ENCODE measurements at regions not wholly inside any gene's neighbourhood (a gene's known extent, or its start where the extent isn't known, plus 50 kb on each side); places are given as distances from the start of the nearest gene placed in this dataset.

DNA sequence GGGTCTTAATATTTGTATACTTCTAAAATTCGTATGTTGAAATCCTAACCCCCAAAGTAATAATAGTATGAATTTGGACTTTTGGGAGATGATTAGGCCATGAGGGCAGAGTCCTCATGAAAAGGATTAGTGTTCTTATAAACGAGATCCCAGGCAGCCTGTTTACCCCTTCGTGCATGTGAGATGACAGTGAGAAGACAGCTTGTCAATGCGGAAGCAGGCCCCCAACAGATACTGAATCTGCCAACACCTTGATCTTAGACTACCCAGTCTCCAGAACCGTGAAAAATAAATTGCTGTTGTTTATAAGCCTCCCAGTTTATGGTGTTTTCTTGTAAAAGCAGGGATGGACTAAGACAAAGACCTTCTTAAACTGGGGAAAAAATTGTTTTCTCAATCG lies 714.2 kb downstream of the SI start:
- ATAC-seq: no peak
- TF ChIP-seq OSR1 (CRISPR knock-in tag; IDR thresholded peaks at IDR 0.05) (no peak), TOX (CRISPR knock-in tag; IDR thresholded peaks at IDR 0.05; ENCODE audit: borderline replicate concordance) (no peak), ZNF565 (CRISPR knock-in tag; conservative IDR thresholded peaks at IDR 0.05; ENCODE audit: low read depth) (no peak), SNAI2 (CRISPR knock-in tag; IDR thresholded peaks at IDR 0.05) (no peak), ESRRG (CRISPR knock-in tag; IDR thresholded peaks at IDR 0.05) (no peak), TSHZ2 (CRISPR knock-in tag; IDR thresholded peaks at IDR 0.05) (no peak), ZFP3 (CRISPR knock-in tag; IDR thresholded peaks at IDR 0.05) (no peak), RARB (CRISPR knock-in tag; IDR thresholded peaks at IDR 0.05) (no peak)

- ATAC-seq: no peak
- no peak for TF ChIP-seq ISL1 (CRISPR knock-in tag; IDR thresholded peaks at IDR 0.05)
- TF ChIP-seq ZNF8 (CRISPR knock-in tag; IDR thresholded peaks at IDR 0.05): no peak
Observed at GRCh38 chr3:164360738-164361406, 717.4 kb downstream of the SI start.

GRCh38 chr3:164360078-164360578 lies 718.2 kb downstream of the SI start:
- no peak for TF ChIP-seq ZFP3 (CRISPR knock-in tag; IDR thresholded peaks at IDR 0.05)
- no peak for TF ChIP-seq PPARA (CRISPR knock-in tag; IDR thresholded peaks at IDR 0.05; ENCODE audit: borderline replicate concordance)
- TF ChIP-seq PATZ1 (CRISPR knock-in tag; IDR thresholded peaks at IDR 0.05; ENCODE audit: borderline replicate concordance): no peak
- no peak for TF ChIP-seq CSDC2 (CRISPR knock-in tag; IDR thresholded peaks at IDR 0.05)
- no peak for TF ChIP-seq BACH2 (CRISPR knock-in tag; IDR thresholded peaks at IDR 0.05; ENCODE audit: borderline replicate concordance)
- TF ChIP-seq RARB (CRISPR knock-in tag; IDR thresholded peaks at IDR 0.05): no peak
- TF ChIP-seq ZFP30 (CRISPR knock-in tag; IDR thresholded peaks at IDR 0.05): no peak
- TF ChIP-seq ESRRG (CRISPR knock-in tag; IDR thresholded peaks at IDR 0.05): no peak
- TF ChIP-seq, protein P1, sequence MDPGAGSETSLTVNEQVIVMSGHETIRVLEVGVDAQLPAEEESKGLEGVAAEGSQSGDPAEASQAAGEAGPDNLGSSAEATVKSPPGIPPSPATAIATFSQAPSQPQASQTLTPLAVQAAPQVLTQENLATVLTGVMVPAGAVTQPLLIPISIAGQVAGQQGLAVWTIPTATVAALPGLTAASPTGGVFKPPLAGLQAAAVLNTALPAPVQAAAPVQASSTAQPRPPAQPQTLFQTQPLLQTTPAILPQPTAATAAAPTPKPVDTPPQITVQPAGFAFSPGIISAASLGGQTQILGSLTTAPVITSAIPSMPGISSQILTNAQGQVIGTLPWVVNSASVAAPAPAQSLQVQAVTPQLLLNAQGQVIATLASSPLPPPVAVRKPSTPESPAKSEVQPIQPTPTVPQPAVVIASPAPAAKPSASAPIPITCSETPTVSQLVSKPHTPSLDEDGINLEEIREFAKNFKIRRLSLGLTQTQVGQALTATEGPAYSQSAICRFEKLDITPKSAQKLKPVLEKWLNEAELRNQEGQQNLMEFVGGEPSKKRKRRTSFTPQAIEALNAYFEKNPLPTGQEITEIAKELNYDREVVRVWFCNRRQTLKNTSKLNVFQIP (CRISPR knock-in tag; IDR thresholded peaks at IDR 0.05; ENCODE audit: borderline replicate concordance, low read depth): no peak
- no peak for TF ChIP-seq ZNF8 (CRISPR knock-in tag; IDR thresholded peaks at IDR 0.05)
- no peak for ATAC-seq

DNA sequence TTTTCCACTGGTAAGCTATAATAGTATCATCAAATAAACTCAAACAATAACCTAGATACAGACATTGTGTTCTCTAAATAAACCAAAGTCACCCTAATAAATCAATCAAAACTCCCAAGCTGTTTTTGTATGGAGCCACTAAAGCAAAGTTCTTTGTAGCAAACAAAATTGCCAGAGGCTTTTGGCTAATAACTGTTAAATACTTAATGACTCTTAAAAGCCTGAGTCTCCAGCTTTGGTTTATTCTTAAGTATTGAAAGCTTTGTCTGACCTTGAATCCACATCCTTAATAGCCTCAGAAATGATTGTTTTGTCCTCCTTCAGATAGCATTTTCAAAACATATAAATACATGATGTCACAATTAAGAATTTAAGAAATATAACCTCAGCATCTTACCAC lies 725.3 kb downstream of the SI start:
- ATAC-seq: no peak
- TF ChIP-seq BACH2 (CRISPR knock-in tag; IDR thresholded peaks at IDR 0.05; ENCODE audit: borderline replicate concordance) (no peak), RARB (CRISPR knock-in tag; IDR thresholded peaks at IDR 0.05) (no peak), GLIS3 (CRISPR knock-in tag; IDR thresholded peaks at IDR 0.05) (no peak), CSDC2 (CRISPR knock-in tag; IDR thresholded peaks at IDR 0.05) (no peak), ESRRG (CRISPR knock-in tag; IDR thresholded peaks at IDR 0.05) (no peak), PPARA (CRISPR knock-in tag; IDR thresholded peaks at IDR 0.05; ENCODE audit: borderline replicate concordance) (no peak), OSR1 (CRISPR knock-in tag; IDR thresholded peaks at IDR 0.05) (no peak), ZNF70 (CRISPR knock-in tag; IDR thresholded peaks at IDR 0.05) (no peak), ZNF8 (CRISPR knock-in tag; IDR thresholded peaks at IDR 0.05) (no peak), SNAI2 (CRISPR knock-in tag; IDR thresholded peaks at IDR 0.05) (no peak), ZFP3 (CRISPR knock-in tag; IDR thresholded peaks at IDR 0.05) (no peak), ZFP30 (CRISPR knock-in tag; IDR thresholded peaks at IDR 0.05) (no peak), ZNF565 (CRISPR knock-in tag; conservative IDR thresholded peaks at IDR 0.05; ENCODE audit: low read depth) (no peak)

- ATAC-seq: no peak
- TF ChIP-seq ZC3H10 (CRISPR knock-in tag; IDR thresholded peaks at IDR 0.05) (no peak), ZNF565 (CRISPR knock-in tag; conservative IDR thresholded peaks at IDR 0.05; ENCODE audit: low read depth) (no peak), TCF4 (CRISPR knock-in tag; IDR thresholded peaks at IDR 0.05; ENCODE audit: borderline replicate concordance) (no peak), OSR1 (CRISPR knock-in tag; IDR thresholded peaks at IDR 0.05) (no peak), ZNF8 (CRISPR knock-in tag; IDR thresholded peaks at IDR 0.05) (no peak), CSDC2 (CRISPR knock-in tag; IDR thresholded peaks at IDR 0.05) (no peak), RARB (CRISPR knock-in tag; IDR thresholded peaks at IDR 0.05) (no peak), TOX (CRISPR knock-in tag; IDR thresholded peaks at IDR 0.05; ENCODE audit: borderline replicate concordance) (no peak), ESRRG (CRISPR knock-in tag; IDR thresholded peaks at IDR 0.05) (no peak), ZFP3 (CRISPR knock-in tag; IDR thresholded peaks at IDR 0.05) (no peak), TSHZ2 (CRISPR knock-in tag; IDR thresholded peaks at IDR 0.05) (no peak), SNAI2 (CRISPR knock-in tag; IDR thresholded peaks at IDR 0.05) (no peak)
- TF ChIP-seq, protein P2, sequence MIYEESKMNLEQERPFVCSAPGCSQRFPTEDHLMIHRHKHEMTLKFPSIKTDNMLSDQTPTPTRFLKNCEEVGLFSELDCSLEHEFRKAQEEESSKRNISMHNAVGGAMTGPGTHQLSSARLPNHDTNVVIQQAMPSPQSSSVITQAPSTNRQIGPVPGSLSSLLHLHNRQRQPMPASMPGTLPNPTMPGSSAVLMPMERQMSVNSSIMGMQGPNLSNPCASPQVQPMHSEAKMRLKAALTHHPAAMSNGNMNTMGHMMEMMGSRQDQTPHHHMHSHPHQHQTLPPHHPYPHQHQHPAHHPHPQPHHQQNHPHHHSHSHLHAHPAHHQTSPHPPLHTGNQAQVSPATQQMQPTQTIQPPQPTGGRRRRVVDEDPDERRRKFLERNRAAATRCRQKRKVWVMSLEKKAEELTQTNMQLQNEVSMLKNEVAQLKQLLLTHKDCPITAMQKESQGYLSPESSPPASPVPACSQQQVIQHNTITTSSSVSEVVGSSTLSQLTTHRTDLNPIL (CRISPR knock-in tag; IDR thresholded peaks at IDR 0.05; ENCODE audit: low read depth): no peak
Observed at GRCh38 chr3:164351131-164351530, 727.2 kb downstream of the SI start.
